ENCODE measurements at regions not wholly inside any gene's neighbourhood (a gene's known extent, or its start where the extent isn't known, plus 50 kb on each side); places are given as distances from the start of the nearest gene placed in this dataset.

- H3K9me3 ChIP-seq: no peaks in the 10 kb centered on the region
- H3K4me1 ChIP-seq: no peaks in the 10 kb centered on the region
- no peak overlapping the region for H3K27ac ChIP-seq
- ATAC-seq (no peak), DNase-seq (no peak)
- WGBS, 3 donors: 66 to 82% (median 81%) methylated on average over 3 of the region's 3 CpGs
- no peaks in the 10 kb centered on the region for H3K36me3 ChIP-seq (ENCODE audit: insufficient read depth in 1 of 2, low read depth in 1 of 2)
- intact Hi-C loops (cut with DNase I): no loop called here
- no peak overlapping the region for H3K4me3 ChIP-seq
- TF ChIP-seq, protein P1, sequence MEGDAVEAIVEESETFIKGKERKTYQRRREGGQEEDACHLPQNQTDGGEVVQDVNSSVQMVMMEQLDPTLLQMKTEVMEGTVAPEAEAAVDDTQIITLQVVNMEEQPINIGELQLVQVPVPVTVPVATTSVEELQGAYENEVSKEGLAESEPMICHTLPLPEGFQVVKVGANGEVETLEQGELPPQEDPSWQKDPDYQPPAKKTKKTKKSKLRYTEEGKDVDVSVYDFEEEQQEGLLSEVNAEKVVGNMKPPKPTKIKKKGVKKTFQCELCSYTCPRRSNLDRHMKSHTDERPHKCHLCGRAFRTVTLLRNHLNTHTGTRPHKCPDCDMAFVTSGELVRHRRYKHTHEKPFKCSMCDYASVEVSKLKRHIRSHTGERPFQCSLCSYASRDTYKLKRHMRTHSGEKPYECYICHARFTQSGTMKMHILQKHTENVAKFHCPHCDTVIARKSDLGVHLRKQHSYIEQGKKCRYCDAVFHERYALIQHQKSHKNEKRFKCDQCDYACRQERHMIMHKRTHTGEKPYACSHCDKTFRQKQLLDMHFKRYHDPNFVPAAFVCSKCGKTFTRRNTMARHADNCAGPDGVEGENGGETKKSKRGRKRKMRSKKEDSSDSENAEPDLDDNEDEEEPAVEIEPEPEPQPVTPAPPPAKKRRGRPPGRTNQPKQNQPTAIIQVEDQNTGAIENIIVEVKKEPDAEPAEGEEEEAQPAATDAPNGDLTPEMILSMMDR (IDR thresholded peaks at IDR 0.05): no peak
- no peaks in the 10 kb centered on the region for H3K27me3 ChIP-seq (ENCODE audit: insufficient read depth in 3 of 3, low read length in 2 of 3)
These were observed 582.3 kb upstream of the CHORDC1 start for GRCh38 chr11:90805172-90805571.

DNA sequence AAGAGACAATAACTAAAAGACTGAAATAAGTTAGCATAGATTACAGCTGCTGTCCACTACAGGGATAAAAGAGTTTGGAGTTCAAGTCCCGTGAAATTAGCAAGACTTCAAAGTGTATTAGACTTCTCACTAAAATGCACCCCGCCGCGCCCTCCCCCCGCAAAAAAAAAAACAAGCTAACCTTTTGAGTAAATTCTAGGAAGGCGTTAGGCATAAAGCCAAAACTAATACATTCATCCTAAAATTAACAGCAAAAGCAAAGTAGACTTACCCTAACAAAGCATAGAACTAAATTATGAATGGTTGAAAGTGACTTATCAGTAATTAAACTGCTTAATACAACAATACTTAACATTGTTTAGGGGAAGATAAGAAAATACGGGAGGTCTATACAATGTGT, 581.0 kb upstream of the CHORDC1 start:
- H3K27ac ChIP-seq: no peak overlapping the region
- H3K27me3 ChIP-seq (ENCODE audit: insufficient read depth in 3 of 3, low read length in 2 of 3): no peaks in the 10 kb centered on the region
- no peak overlapping the region for H3K4me3 ChIP-seq
- intact Hi-C loops (cut with DNase I): no loop called here
- DNase-seq: no peak
- no peak for ATAC-seq
- TF ChIP-seq, protein P1 (IDR thresholded peaks at IDR 0.05): no peak
- H3K9me3 ChIP-seq: no peaks in the 10 kb centered on the region
- H3K36me3 ChIP-seq (ENCODE audit: insufficient read depth in 1 of 2, low read depth in 1 of 2): no peaks in the 10 kb centered on the region
- WGBS, 3 donors: 75 to 82% (median 80%) methylated on average over 7 of the region's 7 CpGs
- H3K4me1 ChIP-seq: no peaks in the 10 kb centered on the region

GRCh38 chr11:90803366-90803765, 580.5 kb upstream of the CHORDC1 start:
- Histone ChIP-seq H3K36me3 (ENCODE audit: insufficient read depth in 1 of 2, low read depth in 1 of 2) (no peaks in the 10 kb centered on the region), H3K9me3 (no peaks in the 10 kb centered on the region), H3K4me1 (no peaks in the 10 kb centered on the region), H3K27me3 (ENCODE audit: insufficient read depth in 3 of 3, low read length in 2 of 3) (no peaks in the 10 kb centered on the region), H3K4me3 (no peak overlapping the region), H3K27ac (no peak overlapping the region)
- TF ChIP-seq, protein P1 (IDR thresholded peaks at IDR 0.05): no peak
- 59 to 75% (median 68%) methylated on average over 3 of the region's 3 CpGs for WGBS, 3 donors
- DNase-seq (no peak), ATAC-seq (no peak)
- intact Hi-C loops (cut with DNase I): no loop called here

GRCh38 chr11:90798769-90799168, 575.9 kb upstream of the CHORDC1 start:
- Histone ChIP-seq H3K27ac (no peak overlapping the region), H3K36me3 (ENCODE audit: insufficient read depth in 1 of 2, low read depth in 1 of 2) (no peaks in the 10 kb centered on the region), H3K4me1 (no peaks in the 10 kb centered on the region), H3K27me3 (ENCODE audit: insufficient read depth in 3 of 3, low read length in 2 of 3) (no peaks in the 10 kb centered on the region), H3K9me3 (no peaks in the 10 kb centered on the region), H3K4me3 (no peak overlapping the region)
- DNase-seq (no peak), ATAC-seq (no peak)
- TF ChIP-seq, protein P1 (IDR thresholded peaks at IDR 0.05): no peak
- intact Hi-C loops (cut with DNase I): no loop called here
- 74 to 84% (median 77%) methylated on average over 3 of the region's 3 CpGs for WGBS, 3 donors

- H3K27ac ChIP-seq: no peak overlapping the region
- intact Hi-C loops (cut with DNase I): no loop called here
- no peaks in the 10 kb centered on the region for H3K9me3 ChIP-seq
- 65 to 80% (median 71%) methylated on average over 4 of the region's 4 CpGs for WGBS, 3 donors
- DNase-seq (no peak), ATAC-seq (no peak)
- no peak overlapping the region for H3K4me3 ChIP-seq
- H3K4me1 ChIP-seq: no peaks in the 10 kb centered on the region
- H3K27me3 ChIP-seq (ENCODE audit: insufficient read depth in 3 of 3, low read length in 2 of 3): no peaks in the 10 kb centered on the region
- TF ChIP-seq, protein P1 (IDR thresholded peaks at IDR 0.05): no peak
- no peaks in the 10 kb centered on the region for H3K36me3 ChIP-seq (ENCODE audit: insufficient read depth in 1 of 2, low read depth in 1 of 2)
These were observed 572.9 kb upstream of the CHORDC1 start for GRCh38 chr11:90795746-90796145.

Measured in psoas muscle (tissue), 7 donors.